ENCODE measurements at regions not wholly inside any gene's neighbourhood (a gene's known extent, or its start where the extent isn't known, plus 50 kb on each side); places are given as distances from the start of the nearest gene placed in this dataset.
"Not testable (repeated sequence)": the region's sequence is repeated elsewhere in the genome, so short reads cannot be mapped to it uniquely, and the experiment has no call there.

DNA sequence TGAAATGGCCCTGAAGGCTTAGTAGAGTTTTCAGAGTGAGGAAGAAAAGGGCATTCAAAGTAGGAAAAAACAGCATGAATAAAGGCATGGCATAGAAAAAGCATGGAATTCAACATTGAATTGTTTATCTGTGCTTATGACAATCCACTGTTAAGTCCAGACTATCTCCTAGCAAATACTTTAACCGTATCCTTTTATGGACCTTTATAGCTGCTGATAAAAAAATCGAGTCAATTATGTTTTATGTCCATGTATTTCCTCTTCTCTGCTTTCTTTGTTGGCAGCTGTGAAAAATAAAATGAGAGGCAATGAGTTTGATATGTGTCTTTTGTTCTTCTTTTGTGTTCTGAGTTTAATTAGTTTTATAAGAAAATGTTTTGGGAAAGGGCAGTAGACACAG is 70.4 kb downstream of the TDRD15 start:
- no peak for DNase-seq

DNA sequence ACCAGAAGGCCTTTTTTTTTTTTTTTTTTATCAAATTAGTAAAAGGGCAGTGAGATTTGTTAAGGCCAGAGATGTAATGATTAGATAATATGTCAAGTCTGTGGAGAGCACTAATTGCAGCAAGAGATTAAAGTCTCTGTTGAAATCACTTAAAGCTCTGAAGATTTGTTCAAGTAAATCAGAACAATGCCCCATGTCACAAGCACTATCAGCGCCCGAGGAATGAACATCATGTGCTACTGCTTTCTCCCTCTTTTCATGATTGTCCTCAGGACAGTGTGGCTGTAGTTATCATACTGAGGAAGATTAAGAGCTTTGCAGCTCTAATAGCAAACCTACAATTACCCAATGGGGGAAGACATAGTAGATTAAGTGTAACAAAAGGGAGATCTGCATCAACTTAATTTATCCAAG is 71.1 kb downstream of the TDRD15 start:
- DNase-seq: no peak

DNA sequence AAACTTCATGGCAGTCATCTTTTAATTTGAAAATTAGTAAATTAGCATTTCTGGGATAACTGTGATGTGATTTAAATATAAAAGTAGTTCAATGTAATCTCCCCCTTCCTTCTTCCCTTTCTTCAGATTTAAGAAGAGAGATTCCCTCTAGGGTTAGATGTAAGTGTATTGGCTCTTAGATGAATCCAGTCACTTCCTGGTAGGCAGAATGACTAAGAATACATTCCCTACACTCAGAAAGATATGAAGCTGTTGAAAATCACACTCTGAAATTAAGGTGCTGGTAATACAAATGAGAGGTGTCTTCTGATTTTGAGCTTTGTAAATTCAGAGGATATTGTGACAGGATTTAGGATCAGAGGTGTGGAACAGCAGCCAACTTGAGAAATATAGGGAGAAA is 71.6 kb downstream of the TDRD15 start:
- no peak for DNase-seq

DNA sequence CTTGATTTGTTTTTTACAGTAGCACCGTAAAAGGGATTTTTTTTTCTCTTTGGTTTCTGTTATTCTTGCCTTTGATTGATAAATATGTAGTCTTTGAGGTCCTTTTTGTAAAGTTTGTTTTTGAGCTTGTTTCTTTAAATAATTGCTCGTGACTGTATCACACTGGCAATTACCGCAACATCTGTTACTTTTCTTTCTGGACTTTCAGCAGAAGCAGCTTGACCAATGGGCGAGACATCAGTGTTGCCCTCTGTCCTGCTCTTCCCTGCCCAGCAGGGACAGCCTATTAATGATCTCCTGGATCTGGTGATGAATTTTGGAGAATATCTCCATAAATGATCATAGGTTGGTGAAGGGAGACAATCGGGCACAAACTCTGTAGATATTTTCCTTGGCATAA is 74.9 kb downstream of the TDRD15 start:
- no peak for DNase-seq

DNA sequence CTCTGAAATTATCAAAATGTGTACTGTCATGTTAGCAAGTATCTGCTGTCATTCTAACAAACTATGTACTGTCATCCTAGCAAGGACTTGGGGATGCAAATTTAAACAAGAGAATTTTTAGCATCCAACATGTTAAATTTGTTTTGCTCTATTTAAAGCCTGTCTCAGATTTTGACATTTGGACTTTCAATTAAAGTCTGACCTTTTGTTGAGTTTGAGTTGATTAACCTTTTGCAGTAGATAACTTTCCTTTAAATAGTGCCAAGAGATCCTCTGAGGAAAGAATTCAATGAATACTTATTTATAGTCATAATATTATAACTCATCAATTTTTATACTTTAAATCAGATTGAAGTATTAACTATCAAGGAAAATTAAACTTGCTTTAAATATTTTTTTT is 80.2 kb downstream of the TDRD15 start:
- no peak for DNase-seq

DNA sequence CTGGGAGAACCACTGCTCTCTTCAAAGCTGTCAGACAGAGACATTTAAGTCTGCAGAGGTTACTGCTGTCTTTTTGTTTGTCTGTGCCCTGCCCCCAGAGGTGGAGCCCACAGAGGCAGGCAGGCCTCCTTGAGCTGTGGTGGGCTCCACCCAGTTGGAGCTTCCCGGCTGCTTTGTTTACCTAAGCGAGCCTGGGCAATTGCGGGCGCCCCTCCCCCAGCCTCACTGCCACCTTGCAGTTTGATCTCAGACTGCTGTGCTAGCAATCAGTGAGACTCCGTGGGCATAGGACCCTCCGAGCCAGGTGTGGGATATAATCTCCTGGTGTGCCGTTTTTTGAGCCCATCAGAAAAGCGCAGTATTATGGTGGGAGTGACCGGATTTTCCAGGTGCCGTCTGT is 90.3 kb downstream of the TDRD15 start:
- not testable (repeated sequence) for DNase-seq

DNA sequence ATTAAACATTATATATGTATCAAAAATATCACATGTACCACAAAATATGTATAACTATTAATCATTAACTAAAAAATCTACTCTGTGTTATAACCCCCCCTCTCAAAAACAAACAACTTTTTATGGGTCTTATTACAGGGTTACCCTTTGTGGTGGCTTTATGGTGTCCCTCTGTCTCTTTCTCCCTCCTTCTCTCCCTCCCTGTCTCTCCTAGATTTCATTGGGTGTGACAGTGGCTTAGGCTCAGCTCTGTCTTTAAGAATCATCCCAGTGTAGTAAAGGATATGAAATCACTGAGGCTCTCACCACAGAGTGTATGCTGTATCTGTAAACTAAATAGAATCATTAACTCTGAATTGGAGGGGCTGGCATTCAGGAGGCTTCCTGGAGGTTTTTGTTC is 93.7 kb downstream of the TDRD15 start:
- no peak for DNase-seq

DNA sequence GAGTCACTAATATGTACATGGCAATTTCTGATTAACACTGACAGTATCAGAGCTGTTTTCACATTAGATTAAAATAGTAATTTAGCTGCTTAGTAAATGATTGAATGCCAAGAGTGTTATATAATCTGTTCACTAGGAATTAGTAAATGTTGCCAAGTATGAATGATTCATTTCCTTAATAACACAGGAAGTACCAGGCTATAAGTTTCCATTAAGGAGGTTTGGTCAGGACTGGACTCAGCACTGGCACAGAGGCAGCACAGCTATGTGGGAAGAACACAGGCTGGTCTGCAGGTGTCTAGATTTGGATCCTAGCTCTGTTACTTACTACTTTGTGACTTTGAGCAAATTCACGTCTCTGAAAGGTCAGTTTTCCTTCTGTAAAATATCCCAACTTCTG is 97.2 kb downstream of the TDRD15 start:
- DNase-seq: no peak

DNA sequence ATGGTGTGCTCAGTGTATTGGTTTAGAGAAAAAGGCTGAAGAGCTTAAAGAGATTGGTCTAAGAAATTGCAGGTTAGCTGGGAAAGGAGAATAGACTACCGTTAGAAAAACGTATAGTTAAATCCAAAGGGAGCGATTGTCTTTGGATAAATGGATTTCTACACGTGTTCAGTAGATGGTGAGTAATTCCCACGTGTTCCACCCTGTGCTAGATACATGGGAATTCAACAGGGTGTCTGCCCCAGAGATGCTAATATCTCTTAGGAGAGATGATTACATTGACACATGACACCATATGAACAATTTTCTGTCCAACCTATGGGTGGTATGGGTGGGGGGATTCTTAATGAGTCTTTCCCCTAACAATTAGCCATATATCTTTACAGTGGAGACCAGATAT is 99.8 kb downstream of the TDRD15 start:
- no peak for DNase-seq

DNA sequence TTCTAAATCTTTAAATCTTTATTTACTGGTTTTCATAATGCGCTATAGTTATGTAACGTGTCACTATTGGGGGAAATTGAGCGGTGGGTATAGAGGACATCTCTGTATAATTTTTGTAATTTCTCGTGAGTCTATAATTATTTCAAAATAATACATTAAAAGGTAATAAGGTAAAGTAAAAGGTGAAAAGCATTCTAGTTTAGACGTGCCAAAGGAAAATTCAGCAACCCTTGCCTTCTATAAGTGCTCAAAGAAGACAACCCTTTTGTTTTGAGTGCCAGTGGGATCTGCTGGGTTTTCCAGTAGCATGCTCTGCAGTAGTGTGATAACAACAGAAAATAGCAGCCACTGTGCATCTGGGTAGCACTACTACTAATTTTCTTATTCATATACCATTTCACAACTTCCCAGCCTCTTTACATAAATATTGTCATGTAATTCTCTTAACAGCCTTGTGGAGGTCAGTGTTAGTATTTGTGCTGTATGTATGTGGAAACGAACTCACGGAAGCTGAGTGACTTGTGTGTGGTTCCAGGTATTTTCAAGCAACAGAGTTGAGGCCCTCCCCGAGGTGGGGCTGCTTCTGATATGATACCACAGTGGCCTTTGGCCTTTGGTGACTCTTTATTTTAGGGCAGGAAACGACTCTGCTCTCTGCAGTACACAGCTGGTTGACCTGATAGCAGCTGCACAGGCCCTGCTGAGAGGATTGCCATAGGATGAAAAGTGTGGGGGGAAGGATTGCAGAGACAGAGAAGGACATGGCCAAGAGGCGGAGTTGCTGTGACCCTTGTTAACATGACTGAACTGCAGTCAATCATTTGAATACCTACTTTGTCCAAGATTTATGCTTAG is 104.5 kb downstream of the TDRD15 start:
- DNase-seq: no peak

DNA sequence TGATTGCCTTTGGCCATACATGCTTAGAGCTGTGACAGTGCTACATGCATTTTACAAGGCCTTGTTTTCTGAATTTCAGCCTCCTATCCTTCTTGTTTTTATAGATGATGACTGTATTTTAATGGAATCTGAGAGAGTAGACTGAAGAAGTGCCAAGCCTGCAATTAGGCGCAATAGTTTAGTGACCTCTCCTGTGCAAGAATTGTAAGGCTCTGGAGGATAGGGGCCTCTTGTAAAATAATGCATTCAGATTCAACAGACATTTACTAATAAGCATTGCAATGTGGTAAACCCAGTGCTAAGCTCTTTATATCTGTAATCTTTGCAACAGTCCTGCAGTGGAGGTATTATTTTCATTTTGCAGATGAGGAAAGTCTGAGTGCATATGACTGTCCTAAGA is 105.5 kb downstream of the TDRD15 start:
- DNase-seq: no peak

DNA sequence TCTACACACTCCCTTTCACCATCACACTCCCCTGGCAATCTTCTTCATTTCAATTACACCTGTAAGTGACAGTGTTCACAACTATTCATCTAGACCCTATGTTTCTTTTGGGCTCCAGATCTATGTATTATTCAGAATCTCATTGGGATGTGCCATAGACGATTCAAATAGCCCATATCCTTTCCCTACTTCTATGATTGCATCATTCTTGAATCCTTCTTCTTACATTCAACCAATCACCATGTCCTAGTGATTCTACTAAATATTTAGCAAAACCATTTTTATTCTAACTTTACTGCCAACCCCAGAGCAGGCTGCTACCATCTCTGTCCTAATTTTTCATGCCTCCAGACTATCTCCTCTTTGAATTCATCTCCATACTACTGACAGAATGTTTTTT is 106.4 kb downstream of the TDRD15 start:
- DNase-seq: no peak

DNA sequence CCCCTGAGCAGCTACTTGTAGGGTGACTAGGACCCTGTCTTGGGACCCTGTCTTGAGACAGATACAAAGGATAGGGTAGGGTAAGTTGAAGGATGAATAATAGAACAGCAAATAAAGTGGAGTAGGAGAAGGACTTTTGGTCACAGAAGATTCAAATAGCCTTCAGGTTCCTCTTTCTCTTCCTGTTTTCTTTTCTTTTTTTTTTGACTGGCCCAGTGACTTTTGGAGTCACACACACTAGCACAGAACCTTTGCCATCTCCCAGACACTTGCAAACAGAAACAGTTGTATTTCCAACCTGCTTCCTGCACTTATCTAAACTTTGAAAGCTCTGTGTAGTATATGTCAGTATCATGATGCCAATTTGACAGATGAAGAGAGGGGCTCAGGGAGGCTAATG is 108.2 kb downstream of the TDRD15 start:
- DNase-seq: no peak

DNA sequence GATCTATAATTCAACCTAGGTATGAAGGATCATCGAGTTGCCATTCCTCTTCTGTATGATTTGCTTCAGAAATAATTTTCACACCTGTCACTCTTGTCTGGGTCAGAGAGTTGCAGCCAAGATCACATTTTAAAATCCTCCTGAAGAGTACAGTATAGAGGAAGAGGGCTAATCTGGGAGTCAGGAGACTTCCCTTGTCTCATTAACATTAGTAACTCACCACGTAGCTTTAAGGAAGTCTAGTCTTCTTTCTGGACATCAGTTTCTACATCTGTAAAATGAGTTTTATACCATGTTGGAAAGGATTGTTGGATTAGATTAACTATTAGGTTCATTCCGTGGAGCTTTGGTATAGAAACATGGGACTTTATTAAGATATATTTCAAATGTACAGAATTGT is 109.4 kb downstream of the TDRD15 start:
- DNase-seq: no peak

DNA sequence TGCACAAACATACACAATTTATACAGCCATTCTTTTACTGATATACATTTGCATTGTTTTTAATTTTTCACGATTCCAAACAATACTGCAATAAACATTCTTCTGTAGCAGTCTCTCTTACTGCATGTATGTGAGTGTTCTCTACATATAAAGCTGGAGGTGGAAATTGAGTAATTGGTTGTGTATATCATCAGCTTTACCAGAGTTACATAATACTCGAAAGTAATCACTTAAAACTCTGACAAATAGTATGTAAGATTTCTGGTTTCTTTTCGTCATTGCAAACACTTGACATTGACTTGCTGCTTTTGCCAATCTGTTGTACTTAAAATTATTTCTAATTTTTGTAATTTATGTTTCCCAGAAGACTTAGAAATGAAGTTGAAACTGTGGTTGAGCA is 110.2 kb downstream of the TDRD15 start:
- no peak for DNase-seq

DNA sequence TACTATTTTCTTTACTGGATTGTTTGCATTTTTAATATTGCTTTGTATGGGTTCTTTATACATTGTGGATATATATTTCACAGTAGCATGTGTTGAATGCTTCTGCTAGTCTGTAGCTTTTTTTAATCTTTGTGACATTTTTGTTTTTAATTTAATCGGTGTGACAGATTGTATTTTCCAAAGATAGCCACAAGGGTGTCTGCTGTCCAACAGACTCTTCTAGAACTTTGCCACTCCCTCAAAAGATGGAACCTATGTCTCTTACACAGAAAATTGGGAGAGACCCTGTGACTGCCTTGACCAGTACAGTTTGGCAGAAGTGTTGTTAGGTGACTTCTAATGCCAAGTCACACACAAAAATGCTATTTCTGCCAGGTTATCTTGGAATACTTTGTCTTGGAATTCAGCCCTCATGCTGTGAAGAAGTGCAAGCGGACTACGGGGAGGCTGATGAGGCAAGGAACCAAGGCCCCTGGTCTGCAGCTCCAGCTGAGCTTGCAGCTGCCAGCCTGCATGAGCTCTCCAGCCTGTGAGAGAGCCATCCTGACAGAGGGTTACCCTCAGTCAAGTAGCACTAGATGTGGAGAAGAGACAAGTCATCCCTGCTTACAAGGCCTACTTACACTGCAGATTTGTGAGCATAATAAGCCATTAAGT is 110.8 kb downstream of the TDRD15 start:
- DNase-seq: no peak

DNA sequence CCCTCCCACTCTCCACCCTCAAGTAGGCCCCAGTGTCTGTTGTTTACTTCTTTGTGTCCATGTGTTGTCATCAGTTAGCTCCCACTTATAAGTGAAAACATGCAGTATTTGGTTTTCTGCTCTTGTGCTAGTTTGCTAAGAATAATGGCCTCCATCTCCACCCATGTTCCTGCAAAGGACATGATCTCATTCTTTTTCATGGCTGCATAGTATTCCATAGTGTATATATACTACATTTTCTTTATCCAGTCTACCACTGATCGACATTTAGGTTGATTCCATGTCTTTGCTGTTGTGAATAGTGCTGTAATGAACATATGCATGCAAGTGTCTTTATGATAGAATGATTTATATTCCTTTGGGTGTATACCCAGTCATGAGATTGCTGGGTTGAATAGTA is 116.0 kb downstream of the TDRD15 start:
- not testable (repeated sequence) for DNase-seq

DNA sequence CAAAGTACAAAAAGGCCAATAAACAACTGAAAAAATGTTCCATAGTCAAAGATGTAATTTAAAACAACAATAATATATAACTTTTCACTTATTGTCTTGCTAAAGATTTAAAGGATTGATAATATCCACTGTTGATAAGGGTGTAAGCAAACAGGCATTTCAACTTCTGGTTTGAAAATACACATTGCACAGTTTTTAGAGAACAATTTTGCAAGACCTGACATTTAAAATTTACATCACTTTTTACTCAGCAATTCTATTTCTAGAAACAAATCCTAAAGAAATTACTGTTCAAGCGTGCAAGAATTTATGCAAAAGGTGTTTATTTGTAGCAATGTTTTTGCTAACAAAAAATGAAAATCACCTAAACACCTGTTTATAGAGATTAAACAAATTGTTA is 120.4 kb downstream of the TDRD15 start:
- no peak for DNase-seq

DNA sequence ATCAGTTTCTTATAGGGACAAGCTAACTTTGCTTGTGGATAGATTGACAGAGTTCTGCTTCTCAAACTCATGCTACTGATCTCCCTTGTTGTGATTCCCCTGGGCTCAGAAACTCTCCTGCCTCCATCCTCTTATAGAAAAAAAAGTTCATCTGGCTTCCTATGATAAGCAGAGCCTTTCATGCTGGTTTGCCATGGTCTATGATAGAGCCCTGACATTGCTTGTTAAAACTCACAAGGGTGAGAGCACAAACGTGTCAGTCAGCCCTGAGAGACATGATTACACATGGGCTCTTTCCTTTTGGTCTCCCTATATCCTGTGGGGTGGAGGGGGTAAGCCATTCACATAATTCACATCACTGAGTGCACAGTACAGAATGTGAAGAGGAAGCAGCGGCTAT is 121.8 kb downstream of the TDRD15 start:
- no peak for DNase-seq

DNA sequence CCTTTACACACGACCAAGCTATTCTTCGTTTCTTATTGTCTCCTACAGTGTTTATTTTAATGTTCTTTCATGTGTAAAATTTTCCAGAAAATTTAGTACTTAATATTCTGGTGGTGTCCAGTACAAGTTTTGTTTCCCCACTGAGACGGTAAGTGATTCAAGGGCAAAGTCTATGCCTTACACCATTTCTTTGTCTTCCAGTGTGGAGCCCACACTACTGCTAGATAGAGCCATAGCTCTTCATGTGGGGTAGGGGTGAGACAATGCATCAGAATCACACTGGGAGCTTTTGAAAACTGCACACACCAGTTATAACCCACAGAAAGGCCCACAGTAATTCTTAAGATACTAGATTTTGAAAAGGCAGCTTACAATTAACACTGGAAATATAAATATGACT is 125.6 kb downstream of the TDRD15 start:
- no peak for DNase-seq

DNA sequence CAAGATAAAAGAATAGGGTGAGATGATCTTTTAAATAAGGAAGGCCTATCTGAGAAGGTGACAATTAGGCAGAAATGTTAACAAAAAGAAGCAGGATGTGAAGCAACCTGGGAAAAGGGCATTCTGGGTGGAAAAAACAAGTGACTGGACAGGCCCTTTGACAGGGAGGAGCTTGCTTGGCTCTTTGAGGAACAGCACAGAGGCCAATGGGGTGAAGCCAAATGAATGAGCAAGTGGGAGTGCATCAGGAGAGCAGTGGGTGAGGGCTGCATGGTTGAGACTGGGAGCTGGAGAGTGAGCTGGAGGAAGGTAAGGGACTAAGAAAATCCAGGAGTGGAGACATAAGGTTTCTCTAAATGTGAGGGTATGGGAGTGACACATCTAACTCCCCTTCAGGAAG is 126.9 kb downstream of the TDRD15 start:
- DNase-seq: no peak

DNA sequence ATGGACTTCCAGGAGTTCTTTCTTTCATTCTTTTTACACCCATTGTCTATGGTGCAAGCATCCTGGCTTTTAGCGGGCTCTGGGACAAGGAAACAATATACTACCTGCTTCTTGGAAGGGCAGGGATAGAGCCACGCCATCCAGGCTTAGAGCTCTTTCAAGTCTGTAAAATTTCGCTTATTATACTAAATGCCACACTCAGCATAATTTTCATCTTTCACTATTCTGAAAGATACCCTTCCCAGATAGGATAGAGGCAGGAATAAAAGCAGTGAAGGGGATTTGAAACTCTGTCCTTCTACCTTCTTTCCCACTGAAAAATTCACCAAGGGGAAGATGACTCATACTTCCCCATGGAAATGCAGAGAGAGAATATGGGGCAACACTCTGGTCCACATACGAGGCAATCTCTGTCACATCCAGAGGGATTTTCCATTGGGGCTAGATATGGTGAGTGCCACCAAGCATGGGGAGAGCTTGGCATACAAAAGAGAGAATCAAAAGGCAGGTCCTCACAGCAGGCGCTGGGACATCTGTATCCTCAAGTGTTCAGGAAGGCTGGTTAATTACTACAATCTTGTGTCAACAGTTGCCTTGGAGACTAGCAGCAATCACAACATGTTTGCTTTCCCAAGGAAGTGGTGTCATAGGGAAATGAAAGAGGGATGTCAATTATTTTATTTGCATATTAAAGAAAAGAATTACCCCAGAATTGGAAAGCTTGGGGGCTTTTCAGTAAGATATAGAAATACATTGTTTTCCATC is 127.6 kb downstream of the TDRD15 start:
- DNase-seq: no peak

DNA sequence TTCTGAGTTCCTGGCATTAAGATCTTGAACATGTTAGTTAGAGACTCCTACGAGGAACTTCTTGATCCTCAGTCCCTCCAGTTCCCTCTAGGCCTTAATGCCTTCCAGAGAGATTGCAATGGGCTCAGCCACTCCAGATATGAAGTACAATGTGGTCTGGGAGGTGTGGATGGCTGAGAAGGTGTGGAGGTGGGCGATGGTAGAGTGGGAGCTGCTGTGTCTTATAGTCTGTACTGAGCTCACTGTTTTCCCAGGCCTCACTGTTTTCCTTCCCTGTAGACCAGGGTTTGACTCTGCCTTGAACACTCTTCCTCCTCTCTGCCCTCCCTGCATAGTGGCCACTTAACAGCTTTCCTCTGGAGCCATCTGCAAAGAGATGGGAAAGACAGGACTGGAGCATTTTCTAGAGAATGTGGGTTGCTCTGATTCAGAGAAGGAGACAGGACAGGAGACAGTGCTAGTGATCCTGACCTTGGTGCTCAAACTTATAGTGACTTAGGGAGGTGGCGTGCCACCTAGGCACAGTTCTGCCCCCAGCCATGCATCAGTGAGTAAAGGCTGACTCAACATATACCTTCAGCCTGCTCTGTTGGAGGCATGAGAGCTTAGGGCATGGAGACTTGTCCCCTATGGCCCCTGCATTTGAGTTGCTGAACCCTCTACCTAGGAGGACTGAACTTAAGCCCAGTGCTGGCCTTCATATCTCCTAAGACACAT is 129.7 kb downstream of the TDRD15 start:
- DNase-seq: no peak

All from NCI-H2107 (cell line).